ENCODE measurements at regions not wholly inside any gene's neighbourhood (a gene's known extent, or its start where the extent isn't known, plus 50 kb on each side); places are given as distances from the start of the nearest gene placed in this dataset.
A peak's percentile ranks its signal among the peaks of the same experiment; 100 is the strongest.

- Histone ChIP-seq H3K27ac (ENCODE audit: low read length) (no peak overlapping the region), H3K9me3 (ENCODE audit: control insufficient read depth in 1 of 2, low read length in 2 of 2) (no peaks in the 10 kb centered on the region), H3K4me3 (ENCODE audit: low read depth in 1 of 2, low read length in 2 of 2) (no peak overlapping the region), H3K4me1 (ENCODE audit: control insufficient read depth in 1 of 2, insufficient read depth in 2 of 2, low read length in 2 of 2) (peaks cover 0 to 4% of the 10 kb centered on the region in 2 donors), H3K36me3 (ENCODE audit: control insufficient read depth in 1 of 2, insufficient read depth in 2 of 2, low read length in 2 of 2) (no peaks in the 10 kb centered on the region), H3K27me3 (ENCODE audit: low read depth, low read length) (no peaks in the 10 kb centered on the region)
These were observed 123.2 kb upstream of the MAX start for GRCh38 chr14:65225299-65226159.

- Histone ChIP-seq H3K4me3 (ENCODE audit: low read depth in 1 of 2, low read length in 2 of 2) (no peak overlapping the region), H3K36me3 (ENCODE audit: control insufficient read depth in 1 of 2, insufficient read depth in 2 of 2, low read length in 2 of 2) (no peaks in the 10 kb centered on the region), H3K27ac (ENCODE audit: low read length) (peak overlapping the region; percentile 39), H3K4me1 (ENCODE audit: control insufficient read depth in 1 of 2, insufficient read depth in 2 of 2, low read length in 2 of 2) (peaks cover 3 to 4% of the 10 kb centered on the region in 2 donors), H3K9me3 (ENCODE audit: control insufficient read depth in 1 of 2, low read length in 2 of 2) (no peaks in the 10 kb centered on the region), H3K27me3 (ENCODE audit: low read depth, low read length) (no peaks in the 10 kb centered on the region)
These were observed 124.7 kb upstream of the MAX start for GRCh38 chr14:65226824-65227604.

- Histone ChIP-seq H3K4me3 (ENCODE audit: low read depth in 1 of 2, low read length in 2 of 2) (no peak overlapping the region), H3K27me3 (ENCODE audit: low read depth, low read length) (no peaks in the 10 kb centered on the region), H3K36me3 (ENCODE audit: control insufficient read depth in 1 of 2, insufficient read depth in 2 of 2, low read length in 2 of 2) (no peaks in the 10 kb centered on the region), H3K4me1 (ENCODE audit: control insufficient read depth in 1 of 2, insufficient read depth in 2 of 2, low read length in 2 of 2) (peaks cover 3 to 4% of the 10 kb centered on the region in 2 donors), H3K9me3 (ENCODE audit: control insufficient read depth in 1 of 2, low read length in 2 of 2) (no peaks in the 10 kb centered on the region), H3K27ac (ENCODE audit: low read length) (no peak overlapping the region)
These were observed 126.1 kb upstream of the MAX start for GRCh38 chr14:65228436-65228835.

GRCh38 chr14:65228956-65229747 is 126.8 kb upstream of the MAX start:
- Histone ChIP-seq H3K9me3 (ENCODE audit: control insufficient read depth in 1 of 2, low read length in 2 of 2) (no peaks in the 10 kb centered on the region), H3K4me3 (ENCODE audit: low read depth in 1 of 2, low read length in 2 of 2) (peak overlapping the region; percentile 44 to 80), H3K27ac (ENCODE audit: low read length) (peak overlapping the region; percentile 95), H3K36me3 (ENCODE audit: control insufficient read depth in 1 of 2, insufficient read depth in 2 of 2, low read length in 2 of 2) (no peaks in the 10 kb centered on the region), H3K27me3 (ENCODE audit: low read depth, low read length) (no peaks in the 10 kb centered on the region), H3K4me1 (ENCODE audit: control insufficient read depth in 1 of 2, insufficient read depth in 2 of 2, low read length in 2 of 2) (peaks cover 3 to 4% of the 10 kb centered on the region in 2 donors)

- Histone ChIP-seq H3K27ac (ENCODE audit: low read length) (peak overlapping the region; percentile 95), H3K36me3 (ENCODE audit: control insufficient read depth in 1 of 2, insufficient read depth in 2 of 2, low read length in 2 of 2) (no peaks in the 10 kb centered on the region), H3K9me3 (ENCODE audit: control insufficient read depth in 1 of 2, low read length in 2 of 2) (no peaks in the 10 kb centered on the region), H3K4me3 (ENCODE audit: low read depth in 1 of 2, low read length in 2 of 2) (peak overlapping the region; percentile 44 to 80), H3K4me1 (ENCODE audit: control insufficient read depth in 1 of 2, insufficient read depth in 2 of 2, low read length in 2 of 2) (peaks cover 3 to 4% of the 10 kb centered on the region in 2 donors), H3K27me3 (ENCODE audit: low read depth, low read length) (no peaks in the 10 kb centered on the region)
These were observed 127.7 kb upstream of the MAX start for GRCh38 chr14:65229748-65230728.

DNA sequence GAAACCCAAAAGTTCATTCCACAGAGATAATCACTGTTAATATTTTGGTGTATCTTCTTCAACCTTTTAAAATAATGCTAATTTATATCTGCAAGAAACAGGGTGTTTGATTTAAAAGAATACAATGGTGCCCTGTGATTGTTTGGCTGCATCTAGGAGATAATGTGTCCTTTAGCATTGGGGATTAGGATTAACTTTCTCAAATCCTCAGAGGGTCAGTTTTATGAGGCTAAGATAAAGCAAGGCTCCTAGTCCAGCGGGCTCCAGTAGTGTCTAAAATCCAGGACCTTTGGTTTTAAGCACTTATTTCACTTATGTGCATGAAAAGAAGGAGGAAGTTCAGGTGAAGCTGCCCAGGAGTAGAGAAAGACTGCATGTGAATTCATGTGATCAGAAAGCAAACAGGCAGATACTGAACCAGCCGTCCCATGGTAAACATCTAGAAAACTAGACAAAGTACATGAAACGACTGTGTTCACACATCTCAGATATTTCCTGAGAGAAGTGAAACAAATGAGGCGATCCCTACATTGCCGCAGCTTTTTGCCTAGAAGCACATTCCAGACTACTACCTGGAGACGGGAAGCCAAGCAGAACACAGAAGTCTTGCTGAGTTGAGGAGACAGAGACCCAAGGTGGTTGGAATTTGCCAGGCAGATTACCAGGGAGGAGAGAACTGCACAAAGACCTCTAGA is 129.1 kb upstream of the MAX start:
- no peaks in the 10 kb centered on the region for H3K36me3 ChIP-seq (ENCODE audit: control insufficient read depth in 1 of 2, insufficient read depth in 2 of 2, low read length in 2 of 2)
- peak overlapping the region; percentile 2 for H3K27ac ChIP-seq (ENCODE audit: low read length)
- peaks cover 3 to 4% of the 10 kb centered on the region in 2 donors for H3K4me1 ChIP-seq (ENCODE audit: control insufficient read depth in 1 of 2, insufficient read depth in 2 of 2, low read length in 2 of 2)
- no peak overlapping the region for H3K4me3 ChIP-seq (ENCODE audit: low read depth in 1 of 2, low read length in 2 of 2)
- H3K9me3 ChIP-seq (ENCODE audit: control insufficient read depth in 1 of 2, low read length in 2 of 2) = no peaks in the 10 kb centered on the region
- no peaks in the 10 kb centered on the region for H3K27me3 ChIP-seq (ENCODE audit: low read depth, low read length)

DNA sequence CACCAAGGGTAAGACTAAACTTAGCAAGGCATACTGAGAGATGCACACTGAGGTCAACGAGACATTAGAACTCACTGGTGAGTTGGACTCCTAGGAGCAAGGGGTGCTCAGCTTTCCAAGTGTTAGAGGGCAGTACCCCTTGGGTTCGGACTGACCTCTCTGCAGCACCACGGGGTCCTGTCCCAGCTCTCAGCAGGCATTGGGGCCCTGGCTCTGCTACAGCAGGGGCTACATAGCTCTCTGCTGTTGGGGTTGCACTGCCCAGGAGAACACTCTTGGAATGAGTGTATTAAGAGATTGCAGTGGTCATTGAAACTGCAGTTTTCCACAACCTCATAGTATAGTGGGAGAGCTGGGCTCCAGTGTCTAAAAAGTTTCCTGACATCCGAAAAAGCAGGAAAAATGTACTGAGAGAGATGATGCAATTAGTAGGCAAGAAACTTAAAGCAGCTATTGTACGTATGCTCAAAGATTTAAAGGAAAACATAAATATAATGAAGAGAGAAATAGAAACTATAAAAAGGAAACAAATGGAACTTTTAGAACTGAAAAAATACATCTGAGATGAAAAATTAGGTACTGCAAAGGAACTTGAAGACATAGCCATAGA is 132.5 kb upstream of the MAX start:
- Histone ChIP-seq H3K4me3 (ENCODE audit: low read depth in 1 of 2, low read length in 2 of 2) (no peak overlapping the region), H3K27ac (ENCODE audit: low read length) (no peak overlapping the region), H3K4me1 (ENCODE audit: control insufficient read depth in 1 of 2, insufficient read depth in 2 of 2, low read length in 2 of 2) (peaks cover 3 to 23% of the 10 kb centered on the region in 2 donors), H3K36me3 (ENCODE audit: control insufficient read depth in 1 of 2, insufficient read depth in 2 of 2, low read length in 2 of 2) (no peaks in the 10 kb centered on the region), H3K9me3 (ENCODE audit: control insufficient read depth in 1 of 2, low read length in 2 of 2) (no peaks in the 10 kb centered on the region), H3K27me3 (ENCODE audit: low read depth, low read length) (no peaks in the 10 kb centered on the region)

GRCh38 chr14:65237023-65237814 is 134.9 kb upstream of the MAX start:
- peaks cover 0 to 19% of the 10 kb centered on the region in 2 donors for H3K4me1 ChIP-seq (ENCODE audit: control insufficient read depth in 1 of 2, insufficient read depth in 2 of 2, low read length in 2 of 2)
- no peaks in the 10 kb centered on the region for H3K36me3 ChIP-seq (ENCODE audit: control insufficient read depth in 1 of 2, insufficient read depth in 2 of 2, low read length in 2 of 2)
- H3K4me3 ChIP-seq (ENCODE audit: low read depth in 1 of 2, low read length in 2 of 2) = no peak overlapping the region
- no peaks in the 10 kb centered on the region for H3K27me3 ChIP-seq (ENCODE audit: low read depth, low read length)
- H3K27ac ChIP-seq (ENCODE audit: low read length) = no peak overlapping the region
- H3K9me3 ChIP-seq (ENCODE audit: control insufficient read depth in 1 of 2, low read length in 2 of 2) = no peaks in the 10 kb centered on the region

- Histone ChIP-seq H3K4me3 (ENCODE audit: low read depth in 1 of 2, low read length in 2 of 2) (no peak overlapping the region), H3K4me1 (ENCODE audit: control insufficient read depth in 1 of 2, insufficient read depth in 2 of 2, low read length in 2 of 2) (peaks cover 0 to 19% of the 10 kb centered on the region in 2 donors), H3K27ac (ENCODE audit: low read length) (no peak overlapping the region), H3K36me3 (ENCODE audit: control insufficient read depth in 1 of 2, insufficient read depth in 2 of 2, low read length in 2 of 2) (no peaks in the 10 kb centered on the region), H3K9me3 (ENCODE audit: control insufficient read depth in 1 of 2, low read length in 2 of 2) (no peaks in the 10 kb centered on the region), H3K27me3 (ENCODE audit: low read depth, low read length) (no peaks in the 10 kb centered on the region)
These were observed 135.6 kb upstream of the MAX start for GRCh38 chr14:65237941-65238340.
